T-helper 17 cell (primary cell): ENCODE measurements at regions not wholly inside any gene's neighbourhood (a gene's known extent, or its start where the extent isn't known, plus 50 kb on each side); places are given as distances from the start of the nearest gene placed in this dataset.
"Not testable (repeated sequence)": the region's sequence is repeated elsewhere in the genome, so short reads cannot be mapped to it uniquely, and the experiment has no call there.

Experiments used
- ATAC-seq: fragments of 150-1000 bp; cut with Tn5 transposase; 2 replicates; pipeline ENCODE4 v1.10.0; 2021; ENCODE audit warnings: mild to moderate bottlenecking, moderate library complexity
- DNase-seq, 3 donors: peaks; one replicate each; pipeline versions ENCODE4 v3.0.0 to v3.0.0-alpha.2; 2020 to 2021
- H3K9me3 ChIP-seq: one replicate; pipeline ENCODE4 v1.7.0; 2013; ENCODE audit warnings: low read length, mild to moderate bottlenecking; ENCODE audit not compliant: control insufficient read depth, poor library complexity, severe bottlenecking
- H3K27ac Mint-ChIP-seq: one replicate; pipeline ENCODE4 v1.8.0; 2022; ENCODE audit warnings: mild to moderate bottlenecking, moderate library complexity, mixed read lengths
- H3K27me3 Mint-ChIP-seq: one replicate; pipeline ENCODE4 v1.8.0; 2022; ENCODE audit warnings: mixed read lengths
- H3K36me3 Mint-ChIP-seq: one replicate; pipeline ENCODE4 v1.8.0; 2022; ENCODE audit warnings: low read depth, mixed read lengths
- H3K4me1 Mint-ChIP-seq: one replicate; pipeline ENCODE4 v1.8.0; 2022; ENCODE audit warnings: mild to moderate bottlenecking, mixed read lengths
- H3K4me3 Mint-ChIP-seq: one replicate; pipeline ENCODE4 v1.8.0; 2022; ENCODE audit warnings: mild to moderate bottlenecking, moderate library complexity, mixed read lengths

- H3K4me3 Mint-ChIP-seq, ATAC-seq, H3K27ac Mint-ChIP-seq: not testable (repeated sequence)
Observed at GRCh38 chr16:88232401-88233258, 150.1 kb upstream of the ZNF469 start.

GRCh38 chr16:88233621-88234420, 148.9 kb upstream of the ZNF469 start:
- not testable (repeated sequence) for H3K9me3 ChIP-seq, H3K4me1 Mint-ChIP-seq, H3K27ac Mint-ChIP-seq, H3K36me3 Mint-ChIP-seq, DNase-seq, H3K4me3 Mint-ChIP-seq, ATAC-seq
- peaks cover 15% of the 10 kb centered on the region for H3K27me3 Mint-ChIP-seq

More at GRCh38 chr16:88232401-88233258, 150.1 kb upstream of the ZNF469 start:
- H3K4me1 Mint-ChIP-seq, H3K27me3 Mint-ChIP-seq, H3K36me3 Mint-ChIP-seq, H3K9me3 ChIP-seq, DNase-seq: not testable (repeated sequence)

GRCh38 chr16:88234421-88235271, 148.1 kb upstream of the ZNF469 start:
- H3K36me3 Mint-ChIP-seq, H3K4me1 Mint-ChIP-seq, DNase-seq, H3K9me3 ChIP-seq, H3K4me3 Mint-ChIP-seq, H3K27ac Mint-ChIP-seq, ATAC-seq: not testable (repeated sequence)
- H3K27me3 Mint-ChIP-seq: peaks cover 15% of the 10 kb centered on the region

DNA sequence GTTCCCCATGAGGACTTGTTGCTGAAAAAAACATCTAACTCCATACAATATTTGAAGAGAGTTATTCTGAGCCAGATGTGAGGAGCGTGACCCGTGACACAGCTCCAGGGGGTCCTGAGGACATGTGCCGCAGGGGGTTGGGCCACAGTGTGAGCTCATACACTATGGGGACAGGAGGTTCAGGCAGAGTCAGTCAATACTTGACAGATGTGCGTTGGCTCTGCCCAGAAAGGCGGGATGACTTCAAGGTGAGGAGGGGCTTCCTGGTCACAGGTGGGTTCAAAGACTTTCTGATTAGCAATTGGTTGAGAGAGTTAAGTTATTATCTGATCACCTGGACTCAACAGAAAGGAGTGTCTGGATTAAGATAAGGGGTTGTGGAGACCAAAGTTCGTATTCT, 147.1 kb upstream of the ZNF469 start:
- H3K4me1 Mint-ChIP-seq, DNase-seq, H3K4me3 Mint-ChIP-seq, H3K9me3 ChIP-seq, H3K36me3 Mint-ChIP-seq, H3K27ac Mint-ChIP-seq, ATAC-seq: not testable (repeated sequence)
- H3K27me3 Mint-ChIP-seq: peaks cover 15% of the 10 kb centered on the region

GRCh38 chr16:88236229-88236628, 146.5 kb upstream of the ZNF469 start:
- not testable (repeated sequence) for H3K9me3 ChIP-seq, H3K36me3 Mint-ChIP-seq, H3K4me1 Mint-ChIP-seq, ATAC-seq, H3K27ac Mint-ChIP-seq, H3K4me3 Mint-ChIP-seq, DNase-seq
- H3K27me3 Mint-ChIP-seq: peaks cover 15% of the 10 kb centered on the region

DNA sequence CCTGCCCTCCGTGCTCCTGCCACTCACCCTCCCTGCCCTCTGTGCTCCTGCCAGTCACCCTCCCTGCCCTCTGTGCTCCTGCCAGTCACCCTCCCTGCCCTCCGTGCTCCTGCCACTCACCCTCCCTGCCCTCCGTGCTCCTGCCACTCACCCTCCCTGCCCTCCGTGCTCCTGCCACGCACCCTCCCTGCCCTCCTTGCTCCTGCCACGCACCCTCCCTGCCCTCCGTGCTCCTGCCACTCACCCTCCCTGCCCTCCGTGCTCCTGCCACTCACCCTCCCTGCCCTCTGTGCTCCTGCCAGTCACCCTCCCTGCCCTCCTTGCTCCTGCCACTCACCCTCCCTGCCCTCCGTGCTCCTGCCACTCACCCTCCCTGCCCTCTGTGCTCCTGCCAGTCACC, 145.4 kb upstream of the ZNF469 start:
- peaks cover 15% of the 10 kb centered on the region for H3K27me3 Mint-ChIP-seq
- DNase-seq, ATAC-seq, H3K36me3 Mint-ChIP-seq, H3K4me3 Mint-ChIP-seq, H3K9me3 ChIP-seq, H3K4me1 Mint-ChIP-seq, H3K27ac Mint-ChIP-seq: not testable (repeated sequence)

DNA sequence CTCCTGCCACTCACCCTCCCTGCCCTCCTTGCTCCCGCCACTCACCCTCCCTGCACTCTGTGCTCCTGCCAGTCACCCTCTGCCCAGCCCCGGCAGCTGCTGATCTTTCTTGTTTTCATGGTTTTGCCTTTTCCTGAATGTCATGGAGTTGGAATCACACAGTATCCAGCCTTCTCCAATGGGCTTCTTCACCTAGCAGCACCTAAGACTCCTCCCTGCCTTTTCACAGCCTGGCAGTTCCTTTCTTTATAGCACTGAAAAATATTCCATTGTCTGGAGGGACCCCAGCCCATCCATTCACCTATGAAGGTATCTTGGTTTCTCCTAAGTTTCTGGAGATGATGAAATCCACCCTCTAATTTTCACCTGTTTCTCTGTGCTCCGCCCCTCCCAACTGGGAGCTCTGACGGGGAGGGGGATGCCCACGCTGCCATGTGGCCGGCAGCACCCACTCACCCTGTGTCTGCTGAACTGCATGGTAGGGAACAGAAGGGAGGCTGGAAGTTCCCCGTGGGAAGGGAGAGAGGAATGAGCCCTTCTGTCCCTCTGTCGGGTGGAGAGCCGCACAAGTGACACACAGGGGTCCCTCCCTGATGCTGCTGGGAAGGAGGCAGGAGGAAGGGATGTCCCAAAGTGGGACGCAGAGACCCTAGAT, 144.9 kb upstream of the ZNF469 start:
- not testable (repeated sequence) for ATAC-seq, H3K4me3 Mint-ChIP-seq, H3K36me3 Mint-ChIP-seq, H3K9me3 ChIP-seq, H3K4me1 Mint-ChIP-seq, DNase-seq, H3K27ac Mint-ChIP-seq
- peaks cover 15% of the 10 kb centered on the region for H3K27me3 Mint-ChIP-seq

- not testable (repeated sequence) for H3K27ac Mint-ChIP-seq, H3K36me3 Mint-ChIP-seq, H3K4me3 Mint-ChIP-seq, H3K9me3 ChIP-seq, DNase-seq, H3K4me1 Mint-ChIP-seq
- peaks cover 15% of the 10 kb centered on the region for H3K27me3 Mint-ChIP-seq
- ATAC-seq: peak; percentile 32
Observed at GRCh38 chr16:88238732-88239274, 144.0 kb upstream of the ZNF469 start.

- ATAC-seq, H3K4me1 Mint-ChIP-seq, H3K27ac Mint-ChIP-seq, H3K36me3 Mint-ChIP-seq, DNase-seq, H3K4me3 Mint-ChIP-seq, H3K9me3 ChIP-seq: not testable (repeated sequence)
- H3K27me3 Mint-ChIP-seq: peaks cover 15% of the 10 kb centered on the region
Observed at GRCh38 chr16:88240118-88240517, 142.6 kb upstream of the ZNF469 start.

GRCh38 chr16:88240776-88241175, 142.0 kb upstream of the ZNF469 start:
- not testable (repeated sequence) for H3K27me3 Mint-ChIP-seq, ATAC-seq, H3K4me3 Mint-ChIP-seq

GRCh38 chr16:88241404-88242311, 141.1 kb upstream of the ZNF469 start:
- H3K4me1 Mint-ChIP-seq, ATAC-seq, H3K4me3 Mint-ChIP-seq, DNase-seq, H3K27ac Mint-ChIP-seq, H3K36me3 Mint-ChIP-seq, H3K9me3 ChIP-seq, H3K27me3 Mint-ChIP-seq: not testable (repeated sequence)

More at GRCh38 chr16:88240776-88241175, 142.0 kb upstream of the ZNF469 start:
- not testable (repeated sequence) for H3K36me3 Mint-ChIP-seq, H3K4me1 Mint-ChIP-seq, H3K9me3 ChIP-seq, DNase-seq, H3K27ac Mint-ChIP-seq
